GM12891 (cell line): ENCODE measurements at regions not wholly inside any gene's neighbourhood (a gene's known extent, or its start where the extent isn't known, plus 50 kb on each side); places are given as distances from the start of the nearest gene placed in this dataset.

Source experiments
- PAX5 ChIP-seq: IDR thresholded peaks from 2 replicates; pipeline ENCODE4 v1.6.1; 2011; ENCODE audit warnings: low read length, moderate library complexity, mild to moderate bottlenecking; ENCODE audit not compliant: insufficient read depth, severe bottlenecking
- POLR2A ChIP-seq: IDR thresholded peaks from 2 replicates; pipeline ENCODE4 v1.6.1; 2011; ENCODE audit warnings: low read depth, low read length, control low read depth
- POLR2AphosphoS5 ChIP-seq: IDR thresholded peaks from 2 replicates; pipeline ENCODE4 v1.6.1; 2011; ENCODE audit warnings: low read depth, low read length, control low read depth
- POU2F2 ChIP-seq: IDR thresholded peaks from 2 replicates; pipeline ENCODE4 v1.6.1; 2011; ENCODE audit warnings: low read depth, mild to moderate bottlenecking, control low read depth, low read length, moderate library complexity
- SPI1 ChIP-seq: IDR thresholded peaks from 2 replicates; pipeline ENCODE4 v1.6.1; 2011; ENCODE audit warnings: low read depth, low read length, control low read depth
- TAF1 ChIP-seq: IDR thresholded peaks from 2 replicates; pipeline ENCODE4 v1.6.1; 2011; ENCODE audit warnings: low read depth, low read length, control low read depth

GRCh38 chr14:87160989-87161388 is 832.0 kb downstream of the GALC start:
- no peak for TF ChIP-seq TAF1
- TF ChIP-seq POLR2A, result no peak
- no peak for TF ChIP-seq POLR2AphosphoS5
- no peak for TF ChIP-seq PAX5
- no peak for TF ChIP-seq SPI1
- no peak for TF ChIP-seq POU2F2
